ENCODE measurements at regions not wholly inside any gene's neighbourhood (a gene's known extent, or its start where the extent isn't known, plus 50 kb on each side); places are given as distances from the start of the nearest gene placed in this dataset.

DNA sequence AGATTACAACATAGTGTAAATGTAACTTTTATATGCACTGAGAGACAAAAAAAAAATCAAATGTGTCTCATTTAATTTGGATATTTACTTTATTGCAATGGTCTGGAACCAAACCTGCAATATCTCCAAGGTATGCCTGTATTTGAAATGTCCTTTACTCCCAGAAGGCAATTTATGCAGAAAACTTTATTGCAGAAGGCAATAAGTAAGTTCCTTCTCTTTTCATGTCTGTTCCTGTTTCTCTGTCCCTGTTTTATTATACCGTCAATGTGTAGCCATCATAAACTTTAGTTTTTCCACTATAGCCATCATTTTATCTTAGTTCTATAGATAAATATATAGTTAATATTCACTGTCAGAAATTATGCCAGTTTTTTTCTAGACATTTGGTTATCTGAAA, 513.1 kb upstream of the FAM98A start:
- no peak overlapping the region for H2AK5ac ChIP-seq (ENCODE audit: low read depth, low read length)
- CTCF ChIA-PET (ENCODE audit: partially characterized antibody), result no interaction called here
- H2BK15ac ChIP-seq (ENCODE audit: low read length), result no peak overlapping the region
- FAIRE-seq, result no peak
- no peak overlapping the region for H3K27ac ChIP-seq (ENCODE audit: low read depth, low read length)
- H3K14ac ChIP-seq (ENCODE audit: insufficient read length), result no peak overlapping the region
- H4K5ac ChIP-seq (ENCODE audit: insufficient read length, low read depth, low read length), result no peak overlapping the region
- no peaks in the 10 kb centered on the region for H4K20me1 ChIP-seq (replicated peaks in 1 of 2; ENCODE audit: control insufficient read depth in 1 of 2, insufficient read depth in 2 of 2, low read length in 2 of 2)
- no peak for TF ChIP-seq HDAC2 (IDR thresholded peaks at IDR 0.05; ENCODE audit: borderline replicate concordance in 1 of 2, low read depth in 2 of 2, low read length in 2 of 2)
- TF ChIP-seq YY1 (IDR thresholded peaks at IDR 0.05; ENCODE audit: low read depth, low read length), result no peak
- TF ChIP-seq EGR1 (IDR thresholded peaks at IDR 0.05; ENCODE audit: borderline replicate concordance, low read depth, low read length), result no peak
- no peak for TF ChIP-seq HDAC6 (IDR thresholded peaks at IDR 0.05; ENCODE audit: low read depth, low read length)
- no peak for TF ChIP-seq POLR2AphosphoS5 (IDR thresholded peaks at IDR 0.05; ENCODE audit: low read depth, low read length)
- no peak for TF ChIP-seq SP4 (IDR thresholded peaks at IDR 0.05; ENCODE audit: low read length)
- TF ChIP-seq KDM5A (IDR thresholded peaks at IDR 0.05; ENCODE audit: low read length), result no peak
- TF ChIP-seq POU5F1 (IDR thresholded peaks at IDR 0.05; ENCODE audit: low read depth, low read length), result no peak
- no peak for TF ChIP-seq POLR2A (IDR thresholded peaks at IDR 0.05; ENCODE audit: control extremely low read depth in 1 of 2, low read depth in 2 of 2, low read length in 2 of 2)
- no peaks in the 10 kb centered on the region for H3K9me3 ChIP-seq (ENCODE audit: insufficient read depth in 2 of 2, low read depth in 1 of 2, low read length in 1 of 2)
- H3K56ac ChIP-seq (replicated peaks; ENCODE audit: insufficient read length, low read depth, low read length), result no peak overlapping the region
- no peak overlapping the region for H4K8ac ChIP-seq (ENCODE audit: extremely low read depth, insufficient read depth, low read length)
- no peak overlapping the region for H3K4me3 ChIP-seq (ENCODE audit: extremely low read depth in 1 of 4, insufficient read depth in 2 of 4, low read depth in 3 of 4, low read length in 4 of 4)
- no peak overlapping the region for H2AFZ ChIP-seq (ENCODE audit: low read length)
- H3K4me2 ChIP-seq (ENCODE audit: insufficient read depth in 1 of 2, low read depth in 2 of 2, low read length in 2 of 2), result no peak overlapping the region
- no peak overlapping the region for H3K18ac ChIP-seq (ENCODE audit: extremely low read depth, low read length)
- no peak overlapping the region for H2BK20ac ChIP-seq (ENCODE audit: low read length)
- no peaks in the 10 kb centered on the region for H3K79me1 ChIP-seq (ENCODE audit: low read depth, low read length)
- no peak overlapping the region for H2BK12ac ChIP-seq (ENCODE audit: low read depth, low read length)
- POLR2A ChIA-PET (ENCODE audit: partially characterized antibody), result no interaction called here
- no peak overlapping the region for H3K23ac ChIP-seq (ENCODE audit: insufficient read length)
- no peak overlapping the region for H3K4ac ChIP-seq (replicated peaks; ENCODE audit: insufficient read length, low read depth, low read length)
- no peak overlapping the region for H3K9ac ChIP-seq (replicated peaks in 1 of 4; ENCODE audit: extremely low read depth in 1 of 4, low read depth in 3 of 4, low read length in 3 of 4)
- H3K79me2 ChIP-seq (ENCODE audit: control insufficient read depth in 1 of 2, insufficient read depth in 2 of 2, low read length in 2 of 2), result no peaks in the 10 kb centered on the region
- no peaks in the 10 kb centered on the region for H3K4me1 ChIP-seq (replicated peaks in 1 of 4; ENCODE audit: control insufficient read depth in 3 of 4, insufficient read depth in 4 of 4, low read length in 3 of 4)
- no peak overlapping the region for H2BK120ac ChIP-seq (replicated peaks; ENCODE audit: low read depth, low read length)
- no peak overlapping the region for H2BK5ac ChIP-seq (ENCODE audit: low read depth, low read length)
- no peaks in the 10 kb centered on the region for H3K23me2 ChIP-seq (ENCODE audit: low read depth, low read length)
- H4K91ac ChIP-seq (replicated peaks; ENCODE audit: insufficient read length, low read length), result no peak overlapping the region
- 95% methylated on average over 1 of the region's 1 CpG; no CpG with 5 or more reads in 1 of the 2 experiments for WGBS, 2 experiments (ENCODE audit: extremely low coverage in 1 of 2, insufficient coverage in 1 of 2, insufficient read length in 1 of 2, insufficient replicate concordance in 2 of 2, low coverage in 1 of 2, low lambda C conversion rate in 2 of 2, missing lambda C conversion rate in 1 of 2)
- no peaks in the 10 kb centered on the region for H3K36me3 ChIP-seq (ENCODE audit: control insufficient read depth in 2 of 4, insufficient read depth in 4 of 4, low read length in 3 of 4)
- no peaks in the 10 kb centered on the region for H3K27me3 ChIP-seq (replicated peaks in 1 of 4; ENCODE audit: control insufficient read depth in 3 of 4, extremely low read depth in 1 of 4, insufficient read depth in 3 of 4, low read length in 3 of 4)
- no peak for DNase-seq (ENCODE audit: low read depth in 1 of 2, low spot score in 2 of 2)

Measured in H1 (cell line).